NB4 (cell line): ENCODE measurements at regions not wholly inside any gene's neighbourhood (a gene's known extent, or its start where the extent isn't known, plus 50 kb on each side); places are given as distances from the start of the nearest gene placed in this dataset.

Experiments
- POLR2A ChIP-seq: IDR thresholded peaks from 2 replicates; pipeline ENCODE4 v1.6.1; 2011; ENCODE audit warnings: mild to moderate bottlenecking; ENCODE audit not compliant: insufficient read length; ENCODE audit errors: extremely low read depth
- TF ChIP-seq, protein P1 (sequence below): IDR thresholded peaks from one replicate; pipeline ENCODE4 v1.5.1; 2012; ENCODE audit warnings: low read depth, low read length

GRCh38 chr2:12941203-12941602 lies 224.5 kb downstream of the TRIB2 start:
- TF ChIP-seq, protein P1, sequence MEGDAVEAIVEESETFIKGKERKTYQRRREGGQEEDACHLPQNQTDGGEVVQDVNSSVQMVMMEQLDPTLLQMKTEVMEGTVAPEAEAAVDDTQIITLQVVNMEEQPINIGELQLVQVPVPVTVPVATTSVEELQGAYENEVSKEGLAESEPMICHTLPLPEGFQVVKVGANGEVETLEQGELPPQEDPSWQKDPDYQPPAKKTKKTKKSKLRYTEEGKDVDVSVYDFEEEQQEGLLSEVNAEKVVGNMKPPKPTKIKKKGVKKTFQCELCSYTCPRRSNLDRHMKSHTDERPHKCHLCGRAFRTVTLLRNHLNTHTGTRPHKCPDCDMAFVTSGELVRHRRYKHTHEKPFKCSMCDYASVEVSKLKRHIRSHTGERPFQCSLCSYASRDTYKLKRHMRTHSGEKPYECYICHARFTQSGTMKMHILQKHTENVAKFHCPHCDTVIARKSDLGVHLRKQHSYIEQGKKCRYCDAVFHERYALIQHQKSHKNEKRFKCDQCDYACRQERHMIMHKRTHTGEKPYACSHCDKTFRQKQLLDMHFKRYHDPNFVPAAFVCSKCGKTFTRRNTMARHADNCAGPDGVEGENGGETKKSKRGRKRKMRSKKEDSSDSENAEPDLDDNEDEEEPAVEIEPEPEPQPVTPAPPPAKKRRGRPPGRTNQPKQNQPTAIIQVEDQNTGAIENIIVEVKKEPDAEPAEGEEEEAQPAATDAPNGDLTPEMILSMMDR = no peak
- TF ChIP-seq POLR2A = no peak
